GM20000 (cell line): ENCODE measurements at regions not wholly inside any gene's neighbourhood (a gene's known extent, or its start where the extent isn't known, plus 50 kb on each side); places are given as distances from the start of the nearest gene placed in this dataset.

ENCODE experiments used
- DNase-seq: peaks from one replicate; pipeline ENCODE4 v3.0.0; 2012; ENCODE audit warnings: low spot score
- CTCF ChIP-seq: IDR thresholded peaks from 2 replicates; pipeline ENCODE4 v1.5.1; 2012; ENCODE audit warnings: mild to moderate bottlenecking, control low read depth; ENCODE audit errors: extremely low read depth, missing control alignments

- no peak for DNase-seq
- TF ChIP-seq CTCF, result no peak
Observed at GRCh38 chr3:22979581-22979980, 223.5 kb upstream of the UBE2E2 start.

- DNase-seq, result no peak
- no peak for TF ChIP-seq CTCF
Observed at GRCh38 chr3:22980346-22980745, 222.8 kb upstream of the UBE2E2 start.

- no peak for TF ChIP-seq CTCF
- no peak for DNase-seq
Observed at GRCh38 chr3:22981166-22981565, 222.0 kb upstream of the UBE2E2 start.

GRCh38 chr3:22981861-22982260, 221.3 kb upstream of the UBE2E2 start:
- no peak for TF ChIP-seq CTCF
- DNase-seq, result no peak

GRCh38 chr3:22982981-22983587, 220.0 kb upstream of the UBE2E2 start:
- no peak for TF ChIP-seq CTCF
- DNase-seq, result no peak

GRCh38 chr3:22986958-22987357, 216.2 kb upstream of the UBE2E2 start:
- no peak for TF ChIP-seq CTCF
- no peak for DNase-seq

- TF ChIP-seq CTCF, result no peak
- DNase-seq, result no peak
Observed at GRCh38 chr3:22988566-22988965, 214.6 kb upstream of the UBE2E2 start.
